Umbilical cord (tissue), 1 donor: ENCODE measurements at regions not wholly inside any gene's neighbourhood (a gene's known extent, or its start where the extent isn't known, plus 50 kb on each side); places are given as distances from the start of the nearest gene placed in this dataset.

ENCODE experiments used
- DNase-seq: peaks from one replicate; pipeline ENCODE4 v3.0.0-alpha.2; 2015; ENCODE audit warnings: low spot score

- DNase-seq: no peak
Observed at GRCh38 chrX:42097486-42097885, 174.1 kb upstream of the CASK start.

DNA sequence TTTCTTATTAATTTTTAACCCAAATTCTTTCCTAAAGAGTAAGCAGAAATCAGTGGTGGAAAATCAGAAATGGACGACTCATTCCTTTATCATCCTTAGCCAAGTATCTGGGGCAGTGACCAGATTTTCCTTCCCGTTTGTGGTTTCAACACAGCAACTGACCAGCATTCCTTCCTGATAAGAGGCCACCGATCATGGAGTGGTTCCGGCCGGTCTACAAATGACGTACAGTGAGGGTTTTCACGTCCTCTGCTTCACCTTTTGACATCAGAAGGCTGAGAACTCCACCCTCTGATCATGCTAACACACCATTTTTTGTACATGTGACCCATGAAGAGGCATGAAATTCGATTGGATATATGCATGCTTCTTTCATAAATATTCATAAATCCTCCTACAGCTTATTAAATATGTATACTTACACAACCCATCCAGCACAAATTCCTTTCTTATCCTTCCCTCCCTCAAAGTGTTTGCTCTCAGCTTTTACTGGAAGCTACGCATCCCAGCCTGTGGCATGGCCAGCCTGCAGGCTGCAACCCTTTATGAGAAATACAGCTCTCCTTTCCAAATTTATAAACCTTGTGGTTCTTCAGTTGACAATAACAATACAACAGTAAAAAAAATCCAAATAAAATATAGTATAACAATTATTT, 173.0 kb upstream of the CASK start:
- peak; percentile 69 for DNase-seq

DNA sequence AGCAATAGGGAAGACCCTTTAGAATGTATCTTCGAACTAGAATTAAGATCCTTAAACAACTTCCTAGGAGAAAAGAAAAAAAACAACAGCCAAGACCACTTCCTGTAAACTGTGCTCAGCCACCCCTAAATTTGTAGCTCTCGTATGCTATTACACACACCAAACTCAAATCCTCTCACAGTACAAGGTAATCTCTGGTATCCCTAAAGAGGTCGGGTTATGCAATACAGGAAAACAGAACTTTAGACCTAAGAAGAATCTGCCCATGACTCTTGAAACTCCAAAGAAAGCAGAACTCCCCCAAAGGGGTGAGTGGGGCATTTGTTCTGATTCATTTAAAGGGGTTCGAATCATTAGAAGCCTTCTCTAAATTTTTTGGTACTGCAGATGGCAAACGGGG, 170.9 kb upstream of the CASK start:
- DNase-seq: peak; percentile 56

GRCh38 chrX:42093756-42094155, 170.4 kb upstream of the CASK start:
- no peak for DNase-seq

DNA sequence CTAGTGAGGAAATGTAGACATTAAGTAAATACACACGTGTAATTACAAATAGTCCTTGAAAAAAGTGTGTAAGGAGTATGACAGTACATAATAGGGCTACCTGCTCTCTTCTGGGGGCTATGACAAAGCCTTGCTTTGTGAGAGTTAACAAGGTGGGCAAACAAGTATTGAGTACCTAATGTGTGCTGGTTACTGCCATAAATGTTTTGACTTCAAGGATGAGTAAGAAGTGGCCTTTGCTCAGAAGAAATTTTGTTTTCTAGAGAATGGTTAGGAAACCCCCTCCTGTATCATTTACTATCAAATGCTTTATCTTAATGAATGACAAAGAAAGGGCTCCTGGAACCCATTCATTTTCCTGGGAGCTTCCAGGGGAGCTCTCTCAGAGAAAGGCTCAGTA, 167.0 kb upstream of the CASK start:
- no peak for DNase-seq

DNA sequence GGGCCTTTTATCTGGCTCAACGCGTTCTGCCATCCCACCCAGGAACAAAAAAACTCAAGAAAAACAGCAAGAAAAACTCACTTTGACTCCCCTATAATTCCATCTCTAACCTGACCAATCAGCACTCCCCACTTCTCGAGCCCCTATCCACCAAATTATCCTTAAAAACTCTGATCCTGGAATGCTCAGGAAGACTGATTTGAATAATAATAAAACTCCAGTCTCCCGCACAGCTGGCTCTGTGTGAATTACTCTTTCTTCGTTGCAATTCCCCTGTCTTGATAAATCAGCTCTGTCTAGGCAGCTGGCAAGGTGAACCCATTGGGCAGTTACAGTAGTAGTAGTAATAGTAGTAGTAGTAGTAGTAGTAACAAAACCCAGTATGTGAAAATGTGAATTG, 165.7 kb upstream of the CASK start:
- no peak for DNase-seq

GRCh38 chrX:42087960-42088359, 164.6 kb upstream of the CASK start:
- DNase-seq: no peak

GRCh38 chrX:42085836-42086235, 162.5 kb upstream of the CASK start:
- no peak for DNase-seq

GRCh38 chrX:42079968-42080367, 156.6 kb upstream of the CASK start:
- peak; percentile 50 for DNase-seq

GRCh38 chrX:42077675-42078074, 154.3 kb upstream of the CASK start:
- peak; percentile 28 for DNase-seq

DNA sequence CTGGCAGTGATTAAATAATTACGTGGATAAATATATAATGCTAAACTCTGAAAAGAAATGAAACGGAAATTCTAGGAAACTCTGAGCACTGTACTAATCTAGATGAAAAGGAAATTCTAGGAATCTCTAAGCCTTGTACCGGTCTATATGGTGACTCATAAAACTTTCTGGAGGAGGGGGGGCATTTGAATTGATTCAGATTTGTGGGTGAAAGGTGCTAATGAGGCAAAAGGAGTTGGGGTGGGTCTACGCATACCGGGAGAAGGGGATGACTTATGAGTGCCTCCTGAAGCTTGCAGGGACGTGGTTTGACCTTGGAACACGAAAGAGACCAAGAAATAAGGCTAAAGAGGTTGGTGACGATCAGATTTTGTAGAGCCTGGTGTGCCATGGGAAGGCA, 151.7 kb upstream of the CASK start:
- DNase-seq: no peak

DNA sequence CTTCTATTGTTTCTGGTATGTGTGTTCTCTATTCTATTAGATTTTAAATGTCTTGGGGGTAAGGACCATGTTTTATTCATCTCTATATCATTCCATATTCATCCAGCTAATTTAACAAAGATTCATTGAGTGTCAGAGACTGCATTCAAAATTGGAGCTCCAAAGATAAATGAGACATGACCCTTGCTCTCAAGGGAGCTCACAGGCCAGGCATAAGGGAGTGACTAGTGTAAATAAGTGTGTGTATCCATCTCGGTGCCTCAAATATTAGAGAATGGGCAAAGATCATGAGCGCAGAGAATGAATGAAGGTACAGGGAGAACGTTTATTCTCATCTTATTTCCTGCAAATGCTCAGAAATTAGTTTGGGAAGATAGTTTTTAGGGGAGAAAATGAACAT, 150.1 kb upstream of the CASK start:
- DNase-seq: no peak

DNA sequence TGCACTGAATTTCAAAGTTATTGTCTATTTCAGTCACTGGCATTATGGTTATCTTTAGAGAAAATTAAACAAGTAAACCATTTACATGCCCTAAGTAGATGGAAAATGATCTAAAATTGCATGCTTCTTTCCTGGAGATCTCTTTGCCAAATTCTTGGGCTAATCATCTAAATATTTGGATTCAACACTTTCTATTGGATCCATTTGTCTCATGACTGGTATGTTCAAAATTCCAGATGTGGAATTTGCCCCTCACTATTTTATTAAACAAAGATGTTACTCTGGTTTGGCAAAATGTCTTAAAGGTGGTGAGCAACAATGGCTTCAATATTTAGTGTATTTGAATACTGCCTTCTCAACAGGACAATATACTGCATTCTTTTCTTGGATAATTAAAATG, 147.5 kb upstream of the CASK start:
- no peak for DNase-seq

DNA sequence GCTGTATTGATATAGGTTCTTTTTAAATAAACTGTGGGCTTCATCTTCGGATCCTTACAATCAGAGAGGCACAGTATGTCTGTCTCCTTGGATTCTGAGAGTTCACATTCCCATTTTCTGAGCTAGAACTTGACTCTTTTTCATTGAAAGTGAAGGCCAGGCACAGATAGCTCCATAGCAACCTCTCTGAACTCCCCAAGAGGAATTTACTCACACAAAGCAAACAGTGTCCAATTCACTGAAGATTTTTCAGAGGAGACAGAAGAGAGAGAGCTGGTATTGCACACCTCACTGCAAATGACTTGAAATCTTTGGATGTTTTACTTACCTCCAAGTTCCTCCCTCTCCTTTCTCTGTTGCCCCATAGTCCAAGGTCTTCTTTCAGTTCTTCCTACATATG, 130.9 kb upstream of the CASK start:
- no peak for DNase-seq

- DNase-seq: no peak
Observed at GRCh38 chrX:42050345-42050744, 127.0 kb upstream of the CASK start.

DNA sequence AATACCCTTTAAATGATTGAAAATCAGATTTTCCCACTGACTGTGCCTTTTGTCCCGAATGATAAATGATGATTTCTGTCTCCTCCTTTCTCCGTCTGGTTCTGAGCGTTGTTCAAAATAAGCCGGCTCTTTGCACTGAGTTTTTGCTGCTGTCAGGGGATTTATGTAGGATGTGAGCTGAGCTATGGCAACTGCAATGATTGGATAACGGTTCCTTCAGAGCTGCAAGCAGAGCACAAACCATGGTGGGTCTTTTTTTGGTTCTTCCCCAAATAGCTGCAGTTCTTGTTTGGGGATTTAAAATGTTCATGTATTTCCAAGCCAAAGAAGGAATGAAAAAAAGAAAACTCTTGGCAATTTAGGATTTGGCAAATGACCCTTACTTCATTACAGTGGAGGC, 124.5 kb upstream of the CASK start:
- DNase-seq: peak; percentile 44

DNA sequence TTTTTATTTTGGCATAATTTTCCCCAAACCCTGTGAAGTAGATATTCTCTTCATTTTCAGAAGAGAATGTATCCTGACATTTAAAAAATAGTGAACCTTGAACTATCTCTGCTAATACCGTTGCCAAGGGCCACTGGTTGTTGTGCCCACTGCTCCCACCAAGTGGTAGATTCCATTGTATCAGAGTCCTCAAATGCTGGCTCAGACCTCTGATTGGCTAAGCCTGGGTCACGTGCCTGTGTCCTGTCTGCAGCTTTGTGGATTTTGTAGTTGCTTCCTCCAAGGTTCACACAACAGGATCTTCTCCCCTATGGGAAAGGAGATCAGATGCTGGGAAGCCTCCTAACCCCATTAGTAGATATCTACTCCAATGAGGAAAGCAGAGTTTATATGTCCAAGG, 104.8 kb upstream of the CASK start:
- no peak for DNase-seq

- DNase-seq: no peak
Observed at GRCh38 chrX:42027367-42028000, 104.1 kb upstream of the CASK start.

GRCh38 chrX:42025861-42026260, 102.5 kb upstream of the CASK start:
- no peak for DNase-seq

DNA sequence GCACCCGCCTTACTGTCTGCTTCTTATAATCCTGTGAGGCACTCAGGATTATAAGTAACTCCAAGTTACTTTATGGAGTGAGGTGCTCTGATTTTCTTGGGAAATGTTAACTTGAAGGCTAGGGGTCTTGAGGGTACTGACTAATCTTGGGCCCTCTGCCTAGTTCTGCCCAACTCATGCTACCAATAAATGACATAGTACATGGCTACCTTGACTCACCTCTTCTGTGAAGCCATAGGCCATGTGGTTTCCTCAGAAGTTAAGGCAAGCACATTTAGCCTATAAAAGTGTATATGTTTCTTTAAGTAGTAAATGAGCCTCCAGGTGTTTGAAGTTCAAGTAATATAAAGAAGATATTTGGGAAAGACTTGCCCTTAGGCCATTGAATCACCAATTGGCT, 99.8 kb upstream of the CASK start:
- no peak for DNase-seq

DNA sequence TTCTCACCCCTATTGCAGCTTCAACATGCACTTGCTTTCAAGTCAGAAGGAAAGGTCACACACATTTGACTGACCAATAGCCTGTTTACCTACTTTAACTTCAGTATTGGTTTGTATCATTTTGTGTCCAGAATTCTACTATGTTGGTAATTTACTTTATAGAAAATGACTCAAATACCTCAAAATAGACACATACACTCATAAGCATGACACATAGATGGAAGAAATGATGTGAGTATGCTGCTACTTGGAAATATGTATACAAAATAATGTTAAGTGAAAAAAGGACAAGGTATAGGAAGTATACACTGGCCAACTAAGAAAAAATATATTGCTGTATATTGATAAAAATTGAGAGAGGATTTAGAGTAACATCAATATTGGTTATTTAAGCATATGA, 98.8 kb upstream of the CASK start:
- no peak for DNase-seq

GRCh38 chrX:42021058-42021457, 97.7 kb upstream of the CASK start:
- no peak for DNase-seq

- DNase-seq: no peak
Observed at GRCh38 chrX:42020225-42020624, 96.9 kb upstream of the CASK start.

DNA sequence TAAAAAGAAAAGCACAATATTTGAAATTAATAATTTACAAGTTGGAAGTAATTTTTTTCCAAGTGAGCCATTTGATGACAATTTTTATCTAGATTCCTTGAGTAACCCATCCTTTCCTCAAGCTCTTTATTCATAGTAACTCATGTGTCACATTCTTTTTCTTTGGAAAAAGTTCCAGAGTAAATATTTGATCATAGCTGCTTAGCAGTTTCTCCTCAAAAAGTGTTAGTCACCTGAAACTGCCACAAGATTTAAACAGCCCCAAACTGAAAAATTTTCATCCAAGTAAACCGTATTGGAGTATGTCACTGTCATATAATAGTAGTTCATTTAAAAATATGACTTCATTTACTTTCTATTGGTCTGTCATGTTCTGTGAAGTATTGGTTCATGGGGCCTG, 94.6 kb upstream of the CASK start:
- DNase-seq: no peak
